PC-3 (cell line): ENCODE measurements at regions not wholly inside any gene's neighbourhood (a gene's known extent, or its start where the extent isn't known, plus 50 kb on each side); places are given as distances from the start of the nearest gene placed in this dataset.

ENCODE experiments used
- ATAC-seq: fragments of 200-7000 bp; cut with Tn5 transposase; 2 replicates; pipeline ENCODE4 v1.9.1; 2020; ENCODE audit warnings: mild to moderate bottlenecking, moderate library complexity
- BruUV-seq: library from RNA; stranded (reverse); fragments of 400-500 nt; replicated peaks from 2 replicates; lab custom pipeline; 2021; lab: Mats Ljungman, UMichigan
- CTCF ChIA-PET: fragments of 300-600 bp; sonication (Branson Sonifier 250); formaldehyde crosslinking; loops from one replicate; lab custom pipeline; 2022; ENCODE audit warnings: antibody characterized with exemption; lab: Charles Lee
- POLR2A ChIA-PET: fragments of 300-600 bp; sonication (Branson Sonifier 250); formaldehyde crosslinking; loops from one replicate; lab custom pipeline; 2022; ENCODE audit warnings: antibody characterized with exemption; ENCODE audit not compliant: unreplicated experiment; lab: Charles Lee
- DNase-seq: peaks from one replicate; pipeline ENCODE4 v3.0.0-alpha.2; 2015
- H2AFZ ChIP-seq: fragments of 300-600 bp; sonication (generic); 2 replicates; pipeline ENCODE4 v1.6.0; 2016; ENCODE audit warnings: antibody characterized with exemption, low read length
- H3F3A ChIP-seq: fragments of 300-600 bp; sonication (generic); one replicate; pipeline ENCODE4 v1.6.0; 2017; ENCODE audit warnings: antibody characterized with exemption, low read length, control low read depth, mild to moderate bottlenecking; ENCODE audit not compliant: unreplicated experiment
- H3K27ac ChIP-seq: fragments of 300-600 bp; sonication (generic); 2 replicates; pipeline ENCODE4 v1.5.1; 2016; ENCODE audit warnings: mild to moderate bottlenecking, low read length
- H3K27me3 ChIP-seq: fragments of 300-600 bp; sonication (generic); 2 replicates; pipeline ENCODE4 v1.6.1; 2016; ENCODE audit warnings: low read length, mixed read lengths
- H3K36me3 ChIP-seq: fragments of 300-600 bp; sonication (generic); 2 replicates; pipeline ENCODE4 v1.6.1; 2016; ENCODE audit warnings: low read depth, mixed run types, low read length, mixed read lengths
- H3K4me1 ChIP-seq: fragments of 300-600 bp; sonication (generic); 2 replicates; pipeline ENCODE4 v1.5.1; 2016; ENCODE audit warnings: low read length; ENCODE audit not compliant: insufficient read depth
- H3K4me2 ChIP-seq: fragments of 300-600 bp; sonication (generic); 2 replicates; pipeline ENCODE4 v1.6.0; 2016; ENCODE audit warnings: low read length
- H3K4me3 ChIP-seq: fragments of 300-600 bp; sonication (generic); 2 replicates; pipeline ENCODE4 v1.5.1; 2016; ENCODE audit warnings: mild to moderate bottlenecking, low read length, mixed read lengths
- H3K79me2 ChIP-seq: fragments of 300-600 bp; sonication (generic); 2 replicates; pipeline ENCODE4 v1.6.1; 2017; ENCODE audit warnings: low read length, mixed read lengths
- H3K9ac ChIP-seq: fragments of 300-600 bp; sonication (generic); 2 replicates; pipeline ENCODE4 v1.6.0; 2016; ENCODE audit warnings: mild to moderate bottlenecking, low read length
- H3K9me2 ChIP-seq: fragments of 300-600 bp; sonication (generic); replicated peaks from 2 replicates; pipeline ENCODE4 v1.6.1; 2016; ENCODE audit warnings: mixed run types, low read length, mixed read lengths
- H3K9me3 ChIP-seq: fragments of 300-600 bp; sonication (generic); 2 replicates; pipeline ENCODE4 v1.6.1; 2016; ENCODE audit warnings: low read length, mixed read lengths
- H4K20me1 ChIP-seq: fragments of 300-600 bp; sonication (generic); 2 replicates; pipeline ENCODE4 v1.6.1; 2016; ENCODE audit warnings: low read length, mixed read lengths
- CTCF ChIP-seq: fragments of 300-600 bp; sonication (generic); conservative IDR thresholded peaks from 2 replicates; pipeline ENCODE4 v1.5.1; 2017; ENCODE audit warnings: antibody characterized with exemption, low read depth, mild to moderate bottlenecking, low read length
- EZH2 ChIP-seq: fragments of 300-600 bp; sonication (generic); IDR thresholded peaks from one replicate; pipeline ENCODE4 v1.6.1; 2017; ENCODE audit warnings: antibody characterized with exemption, mild to moderate bottlenecking, low read length; ENCODE audit not compliant: unreplicated experiment
- EZH2phosphoT487 ChIP-seq: fragments of 300-600 bp; sonication (generic); IDR thresholded peaks from 2 replicates; pipeline ENCODE4 v1.6.1; 2018; ENCODE audit warnings: mild to moderate bottlenecking, antibody characterized with exemption, low read length, borderline replicate concordance
- intact Hi-C: fragments of 100-400 bp; cut with micrococcal nuclease; formaldehyde crosslinking; loops from 2 replicates; pipeline ENCODE4 v1.9.0; 2023

GRCh38 chr12:98224584-98225221, 290.7 kb upstream of the TMPO start:
- Histone ChIP-seq H3K36me3 (no peaks in the 10 kb centered on the region), H3K9me2 (no peaks in the 10 kb centered on the region), H3K27ac (no peak overlapping the region), H3K27me3 (peaks cover 21% of the 10 kb centered on the region), H3K9me3 (no peaks in the 10 kb centered on the region), H4K20me1 (no peaks in the 10 kb centered on the region), H3F3A (no peaks in the 10 kb centered on the region), H2AFZ (no peak overlapping the region), H3K4me2 (no peak overlapping the region), H3K79me2 (no peaks in the 10 kb centered on the region), H3K4me3 (no peak overlapping the region), H3K9ac (no peak overlapping the region), H3K4me1 (no peaks in the 10 kb centered on the region)
- no peak for TF ChIP-seq EZH2
- no peak for TF ChIP-seq EZH2phosphoT487
- no peak for TF ChIP-seq CTCF
- BruUV-seq = no TSS peak
- no peak for DNase-seq
- CTCF ChIA-PET = no interaction called here
- POLR2A ChIA-PET = no interaction called here
- no peak for ATAC-seq
- intact Hi-C loops = no loop called here

GRCh38 chr12:98227162-98227561, 288.2 kb upstream of the TMPO start:
- POLR2A ChIA-PET = no interaction called here
- no peak overlapping the region for H3K4me3 ChIP-seq
- no peak overlapping the region for H3K4me2 ChIP-seq
- no peak overlapping the region for H2AFZ ChIP-seq
- no TSS peak for BruUV-seq
- H3K4me1 ChIP-seq = no peaks in the 10 kb centered on the region
- no peaks in the 10 kb centered on the region for H4K20me1 ChIP-seq
- H3K27me3 ChIP-seq = 0 out of 2 replicates have a peak, but pooled peaks cover 7% of the 10 kb centered on the region
- H3K9ac ChIP-seq = no peak overlapping the region
- H3K9me2 ChIP-seq = no peaks in the 10 kb centered on the region
- no peak overlapping the region for H3K27ac ChIP-seq
- CTCF ChIA-PET = no interaction called here
- no peaks in the 10 kb centered on the region for H3K36me3 ChIP-seq
- no peak for ATAC-seq
- intact Hi-C loops = no loop called here
- no peak for DNase-seq
- TF ChIP-seq EZH2phosphoT487 (no peak), CTCF (peak; percentile 49), EZH2 (no peak)
- no peaks in the 10 kb centered on the region for H3K9me3 ChIP-seq
- H3K79me2 ChIP-seq = no peaks in the 10 kb centered on the region
- no peaks in the 10 kb centered on the region for H3F3A ChIP-seq

GRCh38 chr12:98228683-98229539, 286.5 kb upstream of the TMPO start:
- Histone ChIP-seq H3K9me2 (no peaks in the 10 kb centered on the region), H3K4me3 (no peak overlapping the region), H3K36me3 (no peaks in the 10 kb centered on the region), H3K4me2 (no peak overlapping the region), H2AFZ (no peak overlapping the region), H3K27ac (no peak overlapping the region), H3K27me3 (no peaks in the 10 kb centered on the region), H3K9ac (no peak overlapping the region), H3F3A (no peaks in the 10 kb centered on the region), H3K9me3 (no peaks in the 10 kb centered on the region), H4K20me1 (no peaks in the 10 kb centered on the region), H3K79me2 (no peaks in the 10 kb centered on the region), H3K4me1 (no peaks in the 10 kb centered on the region)
- TF ChIP-seq EZH2 (no peak), CTCF (no peak), EZH2phosphoT487 (no peak)
- ChIA-PET CTCF (no interaction called here), POLR2A (no interaction called here)
- ATAC-seq = no peak
- no TSS peak for BruUV-seq
- no peak for DNase-seq
- intact Hi-C loops = no loop called here
